GM23338 (cell line): ENCODE measurements at regions not wholly inside any gene's neighbourhood (a gene's known extent, or its start where the extent isn't known, plus 50 kb on each side); places are given as distances from the start of the nearest gene placed in this dataset.

Experiments
- ATAC-seq: fragments of 200-7000 bp; cut with Tn5 transposase; 3 replicates; pipeline ENCODE4 v1.9.1; 2020
- DNase-seq: peaks from one replicate; pipeline ENCODE4 v3.0.0-alpha.2; 2015; ENCODE audit warnings: low spot score
- H2AFZ ChIP-seq: fragments of 200-600 bp; sonication (generic); 2 replicates; pipeline ENCODE4 v1.8.0; 2016; ENCODE audit warnings: antibody characterized with exemption, mild to moderate bottlenecking, moderate library complexity
- H3F3A ChIP-seq: fragments of 200-600 bp; sonication (generic); replicated peaks from 2 replicates; pipeline ENCODE4 v1.8.0; 2017; ENCODE audit warnings: antibody characterized with exemption, mixed run types, low read depth
- H3K27ac ChIP-seq: fragments of 200-600 bp; sonication (generic); 2 replicates; pipeline ENCODE4 v1.6.1; 2016; ENCODE audit warnings: low read depth
- H3K27me3 ChIP-seq: fragments of 200-600 bp; sonication (generic); 2 replicates; pipeline ENCODE4 v1.8.0; 2016; ENCODE audit warnings: mild to moderate bottlenecking, mixed run types, moderate library complexity; ENCODE audit not compliant: insufficient read depth
- H3K36me3 ChIP-seq: fragments of 200-600 bp; sonication (generic); 2 replicates; pipeline ENCODE4 v1.8.0; 2016; ENCODE audit warnings: mild to moderate bottlenecking; ENCODE audit not compliant: insufficient read depth
- H3K4me1 ChIP-seq: fragments of 200-600 bp; sonication (generic); 2 replicates; pipeline ENCODE4 v1.8.0; 2016; ENCODE audit warnings: mild to moderate bottlenecking, moderate library complexity; ENCODE audit not compliant: insufficient read depth
- H3K4me2 ChIP-seq: fragments of 200-600 bp; sonication (generic); 2 replicates; pipeline ENCODE4 v1.7.1; 2017; ENCODE audit warnings: mixed run types
- H3K4me3 ChIP-seq: fragments of 200-600 bp; sonication (generic); 2 replicates; pipeline ENCODE4 v1.6.1; 2016; ENCODE audit warnings: mixed run types
- H3K79me2 ChIP-seq: fragments of 200-600 bp; sonication (generic); replicated peaks from 2 replicates; pipeline ENCODE4 v1.8.0; 2017; ENCODE audit warnings: mild to moderate bottlenecking; ENCODE audit not compliant: insufficient read depth
- H3K9me2 ChIP-seq: fragments of 200-600 bp; sonication (generic); 2 replicates; pipeline ENCODE4 v1.8.0; 2017; ENCODE audit not compliant: insufficient read depth
- H4K20me1 ChIP-seq: fragments of 200-600 bp; sonication (generic); replicated peaks from 2 replicates; pipeline ENCODE4 v1.8.0; 2017; ENCODE audit warnings: mild to moderate bottlenecking; ENCODE audit not compliant: insufficient read depth
- H3K27ac Mint-ChIP-seq: 2 replicates; pipeline ENCODE4 v1.8.0; 2020; ENCODE audit warnings: inconsistent platforms, mild to moderate bottlenecking, moderate library complexity, mixed read lengths
- H3K27me3 Mint-ChIP-seq: 3 replicates; pipeline ENCODE4 v1.8.0; 2022; ENCODE audit warnings: low read depth, mild to moderate bottlenecking, moderate library complexity, mixed read lengths, inconsistent platforms; ENCODE audit not compliant: insufficient read depth, poor library complexity
- H3K36me3 Mint-ChIP-seq: 3 replicates; pipeline ENCODE4 v1.8.0; 2021; ENCODE audit warnings: low read depth, mild to moderate bottlenecking, inconsistent platforms, moderate library complexity, mixed read lengths
- H3K4me1 Mint-ChIP-seq: 3 replicates; pipeline ENCODE4 v1.8.0; 2020; ENCODE audit warnings: mild to moderate bottlenecking, inconsistent platforms, mixed read lengths
- H3K4me3 Mint-ChIP-seq: 3 replicates; pipeline ENCODE4 v1.8.0; 2021; ENCODE audit warnings: moderate library complexity, mild to moderate bottlenecking, inconsistent platforms, mixed read lengths
- H3K9me3 Mint-ChIP-seq: 3 replicates; pipeline ENCODE4 v1.8.0; 2020; ENCODE audit warnings: moderate library complexity, mild to moderate bottlenecking, inconsistent platforms, mixed read lengths
- EZH2 ChIP-seq: fragments of 200-600 bp; sonication (generic); IDR thresholded peaks from one replicate; pipeline ENCODE4 v1.8.0; 2017; ENCODE audit warnings: antibody characterized with exemption, mild to moderate bottlenecking, low read depth; ENCODE audit not compliant: unreplicated experiment
- JUNB ChIP-seq: IDR thresholded peaks from one replicate; pipeline ENCODE4 v1.6.1; 2016; ENCODE audit warnings: antibody characterized with exemption; ENCODE audit not compliant: unreplicated experiment
- NANOG ChIP-seq: IDR thresholded peaks from 2 replicates; pipeline ENCODE4 v1.6.1; 2016; ENCODE audit warnings: antibody characterized with exemption, borderline replicate concordance
- POLR2AphosphoS5 ChIP-seq: IDR thresholded peaks from 2 replicates; pipeline ENCODE4 v1.6.1; 2016; ENCODE audit warnings: antibody characterized with exemption, low read depth
- STAT1 ChIP-seq: IDR thresholded peaks from one replicate; pipeline ENCODE4 v1.6.1; 2016; ENCODE audit warnings: antibody characterized with exemption; ENCODE audit not compliant: unreplicated experiment
- ZNF114 ChIP-seq: fragments of 250-450 bp; sonication (Bioruptor Pico); IDR thresholded peaks from 2 replicates; pipeline ENCODE4 v1.5.0; 2020; ENCODE audit warnings: mild to moderate bottlenecking, moderate library complexity
- ZNF331 ChIP-seq: fragments of 250-450 bp; sonication (Bioruptor Pico); IDR thresholded peaks from 2 replicates; pipeline ENCODE4 v1.5.0; 2020; ENCODE audit warnings: low read depth, mild to moderate bottlenecking, moderate library complexity
- TF ChIP-seq, protein P1 (sequence below), 2 experiments: fragments of 200-600 bp in 1 of 2; sonication (generic) in 1 of 2; conservative IDR thresholded peaks; 2 replicates each; pipeline versions ENCODE4 v1.5.1 to v1.6.1; 2016 to 2017; ENCODE audit warnings: antibody characterized with exemption in 2 of 2, low read depth in 2 of 2, mild to moderate bottlenecking in 2 of 2, moderate library complexity in 1 of 2
- TF ChIP-seq, protein P2 (sequence below): IDR thresholded peaks from one replicate; pipeline ENCODE4 v1.6.1; 2018; ENCODE audit warnings: antibody characterized with exemption; ENCODE audit not compliant: unreplicated experiment
- TF ChIP-seq, protein P3 (sequence below): IDR thresholded peaks from 2 replicates; pipeline ENCODE4 v1.6.1; 2016; ENCODE audit warnings: antibody characterized with exemption

DNA sequence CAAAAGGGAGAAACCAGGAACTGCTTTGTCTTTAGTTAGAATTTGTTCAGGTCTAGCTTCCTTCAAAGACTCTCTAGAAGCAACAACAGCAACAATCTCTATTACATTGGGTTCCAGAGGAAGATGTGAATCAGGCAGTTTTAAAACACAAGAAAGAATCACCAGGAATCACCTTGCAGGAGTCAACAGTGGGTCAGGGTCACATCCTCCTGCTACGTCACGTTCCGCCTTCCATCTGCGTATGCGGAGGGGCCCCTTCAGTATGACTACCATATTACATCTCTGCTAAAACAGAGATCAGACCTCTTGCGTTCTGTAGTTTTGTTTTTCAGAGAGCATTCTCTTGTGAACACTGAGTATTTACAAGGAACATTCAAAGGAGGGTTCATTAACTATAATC is 147.8 kb upstream of the STARD13 start:
- H3K27me3 ChIP-seq, result no peaks in the 10 kb centered on the region
- Mint-ChIP-seq H3K27me3 (no peaks in the 10 kb centered on the region), H3K36me3 (peaks cover 3% of the 10 kb centered on the region; the same call in 1 of the 3 replicates), H3K27ac (no peak overlapping the region), H3K4me3 (no peak overlapping the region), H3K9me3 (no peaks in the 10 kb centered on the region), H3K4me1 (peaks cover 7% of the 10 kb centered on the region)
- no peaks in the 10 kb centered on the region for H4K20me1 ChIP-seq
- TF ChIP-seq EZH2, result no peak
- TF ChIP-seq, protein P1, sequence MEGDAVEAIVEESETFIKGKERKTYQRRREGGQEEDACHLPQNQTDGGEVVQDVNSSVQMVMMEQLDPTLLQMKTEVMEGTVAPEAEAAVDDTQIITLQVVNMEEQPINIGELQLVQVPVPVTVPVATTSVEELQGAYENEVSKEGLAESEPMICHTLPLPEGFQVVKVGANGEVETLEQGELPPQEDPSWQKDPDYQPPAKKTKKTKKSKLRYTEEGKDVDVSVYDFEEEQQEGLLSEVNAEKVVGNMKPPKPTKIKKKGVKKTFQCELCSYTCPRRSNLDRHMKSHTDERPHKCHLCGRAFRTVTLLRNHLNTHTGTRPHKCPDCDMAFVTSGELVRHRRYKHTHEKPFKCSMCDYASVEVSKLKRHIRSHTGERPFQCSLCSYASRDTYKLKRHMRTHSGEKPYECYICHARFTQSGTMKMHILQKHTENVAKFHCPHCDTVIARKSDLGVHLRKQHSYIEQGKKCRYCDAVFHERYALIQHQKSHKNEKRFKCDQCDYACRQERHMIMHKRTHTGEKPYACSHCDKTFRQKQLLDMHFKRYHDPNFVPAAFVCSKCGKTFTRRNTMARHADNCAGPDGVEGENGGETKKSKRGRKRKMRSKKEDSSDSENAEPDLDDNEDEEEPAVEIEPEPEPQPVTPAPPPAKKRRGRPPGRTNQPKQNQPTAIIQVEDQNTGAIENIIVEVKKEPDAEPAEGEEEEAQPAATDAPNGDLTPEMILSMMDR (conservative IDR thresholded peaks at IDR 0.05; ENCODE audit: low read depth in 2 of 2), result peak in 1 of 2 experiments; percentile 11; a peak in 1 of 4 replicates
- DNase-seq, result no peak
- no peaks in the 10 kb centered on the region for H3F3A ChIP-seq
- H2AFZ ChIP-seq, result peak overlapping the region; percentile 84
- no peak overlapping the region for H3K4me3 ChIP-seq
- no peaks in the 10 kb centered on the region for H3K9me2 ChIP-seq
- H3K4me1 ChIP-seq, result peaks cover 7% of the 10 kb centered on the region; the same call in 1 of the 2 replicates
- H3K36me3 ChIP-seq, result no peaks in the 10 kb centered on the region
- H3K27ac ChIP-seq, result no peak overlapping the region
- no peaks in the 10 kb centered on the region for H3K79me2 ChIP-seq
- no peak for ATAC-seq
- no peak overlapping the region for H3K4me2 ChIP-seq

DNA sequence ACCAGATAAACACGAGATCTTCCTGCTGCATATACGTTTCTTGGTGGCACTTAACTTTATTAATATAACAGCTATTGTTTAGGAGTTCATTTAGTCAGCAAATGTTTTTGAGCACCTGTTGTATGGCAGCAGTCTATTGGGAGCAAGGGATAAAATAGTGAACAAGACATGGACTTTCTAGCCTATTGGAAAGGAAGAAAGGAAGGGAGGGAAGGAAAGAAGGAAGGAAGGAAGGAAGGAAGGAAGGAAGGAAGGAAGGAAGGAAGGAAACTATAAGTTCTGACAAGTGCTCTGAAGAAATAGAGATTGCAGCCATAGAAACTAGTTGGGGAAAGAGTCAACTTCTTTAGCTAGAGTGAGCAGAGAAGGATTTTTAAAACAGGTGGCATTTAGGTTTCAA is 149.1 kb upstream of the STARD13 start:
- H3K79me2 ChIP-seq, result no peaks in the 10 kb centered on the region
- H4K20me1 ChIP-seq, result no peaks in the 10 kb centered on the region
- Mint-ChIP-seq H3K36me3 (peaks cover 3% of the 10 kb centered on the region; the same call in 1 of the 3 replicates), H3K9me3 (no peaks in the 10 kb centered on the region), H3K4me3 (no peak overlapping the region), H3K27me3 (no peaks in the 10 kb centered on the region), H3K27ac (no peak overlapping the region), H3K4me1 (peaks cover 20% of the 10 kb centered on the region)
- no peak overlapping the region for H2AFZ ChIP-seq
- H3F3A ChIP-seq, result no peaks in the 10 kb centered on the region
- H3K27ac ChIP-seq, result no peak overlapping the region
- no peaks in the 10 kb centered on the region for H3K9me2 ChIP-seq
- no peak for ATAC-seq
- no peak overlapping the region for H3K4me3 ChIP-seq
- H3K27me3 ChIP-seq, result no peaks in the 10 kb centered on the region
- DNase-seq, result no peak
- H3K4me2 ChIP-seq, result no peak overlapping the region
- no peaks in the 10 kb centered on the region for H3K36me3 ChIP-seq
- peaks cover 19% of the 10 kb centered on the region for H3K4me1 ChIP-seq
- TF ChIP-seq, protein P2, sequence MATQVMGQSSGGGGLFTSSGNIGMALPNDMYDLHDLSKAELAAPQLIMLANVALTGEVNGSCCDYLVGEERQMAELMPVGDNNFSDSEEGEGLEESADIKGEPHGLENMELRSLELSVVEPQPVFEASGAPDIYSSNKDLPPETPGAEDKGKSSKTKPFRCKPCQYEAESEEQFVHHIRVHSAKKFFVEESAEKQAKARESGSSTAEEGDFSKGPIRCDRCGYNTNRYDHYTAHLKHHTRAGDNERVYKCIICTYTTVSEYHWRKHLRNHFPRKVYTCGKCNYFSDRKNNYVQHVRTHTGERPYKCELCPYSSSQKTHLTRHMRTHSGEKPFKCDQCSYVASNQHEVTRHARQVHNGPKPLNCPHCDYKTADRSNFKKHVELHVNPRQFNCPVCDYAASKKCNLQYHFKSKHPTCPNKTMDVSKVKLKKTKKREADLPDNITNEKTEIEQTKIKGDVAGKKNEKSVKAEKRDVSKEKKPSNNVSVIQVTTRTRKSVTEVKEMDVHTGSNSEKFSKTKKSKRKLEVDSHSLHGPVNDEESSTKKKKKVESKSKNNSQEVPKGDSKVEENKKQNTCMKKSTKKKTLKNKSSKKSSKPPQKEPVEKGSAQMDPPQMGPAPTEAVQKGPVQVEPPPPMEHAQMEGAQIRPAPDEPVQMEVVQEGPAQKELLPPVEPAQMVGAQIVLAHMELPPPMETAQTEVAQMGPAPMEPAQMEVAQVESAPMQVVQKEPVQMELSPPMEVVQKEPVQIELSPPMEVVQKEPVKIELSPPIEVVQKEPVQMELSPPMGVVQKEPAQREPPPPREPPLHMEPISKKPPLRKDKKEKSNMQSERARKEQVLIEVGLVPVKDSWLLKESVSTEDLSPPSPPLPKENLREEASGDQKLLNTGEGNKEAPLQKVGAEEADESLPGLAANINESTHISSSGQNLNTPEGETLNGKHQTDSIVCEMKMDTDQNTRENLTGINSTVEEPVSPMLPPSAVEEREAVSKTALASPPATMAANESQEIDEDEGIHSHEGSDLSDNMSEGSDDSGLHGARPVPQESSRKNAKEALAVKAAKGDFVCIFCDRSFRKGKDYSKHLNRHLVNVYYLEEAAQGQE, result no peak
- TF ChIP-seq POLR2AphosphoS5 (no peak), EZH2 (no peak), NANOG (no peak), ZNF331 (CRISPR knock-in tag) (no peak), ZNF114 (CRISPR knock-in tag) (no peak), STAT1 (no peak), JUNB (no peak)
- TF ChIP-seq, protein P1 (conservative IDR thresholded peaks at IDR 0.05; ENCODE audit: low read depth in 2 of 2), result no peak
- TF ChIP-seq, protein P3, sequence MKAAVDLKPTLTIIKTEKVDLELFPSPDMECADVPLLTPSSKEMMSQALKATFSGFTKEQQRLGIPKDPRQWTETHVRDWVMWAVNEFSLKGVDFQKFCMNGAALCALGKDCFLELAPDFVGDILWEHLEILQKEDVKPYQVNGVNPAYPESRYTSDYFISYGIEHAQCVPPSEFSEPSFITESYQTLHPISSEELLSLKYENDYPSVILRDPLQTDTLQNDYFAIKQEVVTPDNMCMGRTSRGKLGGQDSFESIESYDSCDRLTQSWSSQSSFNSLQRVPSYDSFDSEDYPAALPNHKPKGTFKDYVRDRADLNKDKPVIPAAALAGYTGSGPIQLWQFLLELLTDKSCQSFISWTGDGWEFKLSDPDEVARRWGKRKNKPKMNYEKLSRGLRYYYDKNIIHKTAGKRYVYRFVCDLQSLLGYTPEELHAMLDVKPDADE, result no peak
